ENCODE measurements at regions not wholly inside any gene's neighbourhood (a gene's known extent, or its start where the extent isn't known, plus 50 kb on each side); places are given as distances from the start of the nearest gene placed in this dataset.
"Not testable (repeated sequence)": the region's sequence is repeated elsewhere in the genome, so short reads cannot be mapped to it uniquely, and the experiment has no call there.

GRCh38 chr5:11392-11791 is 80.6 kb upstream of the PLEKHG4B start:
- H3K36me3 ChIP-seq (replicated peaks in 1 of 2); DNase-seq; H3K9me3 ChIP-seq (replicated peaks in 1 of 3); H3K4me3 ChIP-seq; H3K27me3 ChIP-seq; H3K4me1 ChIP-seq (replicated peaks in 1 of 2); H3K27ac ChIP-seq; intact Hi-C loops (cut with DNase I): not testable (repeated sequence)

DNA sequence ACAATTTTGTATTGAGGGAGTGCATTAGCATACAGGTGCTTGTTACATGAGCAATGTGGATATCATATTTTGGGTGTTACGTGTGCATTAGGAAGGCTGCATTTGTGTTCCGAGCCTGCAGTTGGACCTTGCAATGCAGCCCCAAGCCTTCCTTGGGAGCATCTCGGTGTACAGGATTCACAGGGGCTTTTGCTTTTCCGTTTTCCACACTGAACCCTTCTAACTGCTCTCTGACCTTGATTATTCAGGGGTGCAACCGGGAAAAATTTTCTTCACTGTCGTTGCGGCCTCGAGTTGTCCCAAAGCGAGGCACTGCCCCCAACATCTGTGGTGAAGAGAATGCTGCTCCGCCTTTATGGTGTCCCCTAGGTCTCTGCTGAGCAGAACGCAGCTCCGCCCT is 80.1 kb upstream of the PLEKHG4B start:
- TF ChIP-seq POLR2A (IDR thresholded peaks at IDR 0.05), result no peak
- TF ChIP-seq, protein P1, sequence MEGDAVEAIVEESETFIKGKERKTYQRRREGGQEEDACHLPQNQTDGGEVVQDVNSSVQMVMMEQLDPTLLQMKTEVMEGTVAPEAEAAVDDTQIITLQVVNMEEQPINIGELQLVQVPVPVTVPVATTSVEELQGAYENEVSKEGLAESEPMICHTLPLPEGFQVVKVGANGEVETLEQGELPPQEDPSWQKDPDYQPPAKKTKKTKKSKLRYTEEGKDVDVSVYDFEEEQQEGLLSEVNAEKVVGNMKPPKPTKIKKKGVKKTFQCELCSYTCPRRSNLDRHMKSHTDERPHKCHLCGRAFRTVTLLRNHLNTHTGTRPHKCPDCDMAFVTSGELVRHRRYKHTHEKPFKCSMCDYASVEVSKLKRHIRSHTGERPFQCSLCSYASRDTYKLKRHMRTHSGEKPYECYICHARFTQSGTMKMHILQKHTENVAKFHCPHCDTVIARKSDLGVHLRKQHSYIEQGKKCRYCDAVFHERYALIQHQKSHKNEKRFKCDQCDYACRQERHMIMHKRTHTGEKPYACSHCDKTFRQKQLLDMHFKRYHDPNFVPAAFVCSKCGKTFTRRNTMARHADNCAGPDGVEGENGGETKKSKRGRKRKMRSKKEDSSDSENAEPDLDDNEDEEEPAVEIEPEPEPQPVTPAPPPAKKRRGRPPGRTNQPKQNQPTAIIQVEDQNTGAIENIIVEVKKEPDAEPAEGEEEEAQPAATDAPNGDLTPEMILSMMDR (IDR thresholded peaks at IDR 0.05), result no peak
- intact Hi-C loops (cut with DNase I), result no loop called here
- DNase-seq, result peak in 2 of 7 donors; percentile 5 to 41
- Histone ChIP-seq H3K4me3 (no peak overlapping the region), H3K36me3 (replicated peaks in 1 of 2) (no peaks in the 10 kb centered on the region), H3K9me3 (replicated peaks in 1 of 3) (no peaks in the 10 kb centered on the region), H3K27me3 (no peaks in the 10 kb centered on the region), H3K4me1 (replicated peaks in 1 of 2) (no peaks in the 10 kb centered on the region), H3K27ac (no peak overlapping the region)
- 68 to 81% (median 78%) methylated on average over 11 to 12 of the region's 12 CpGs for WGBS, 4 donors

GRCh38 chr5:13234-13633 is 78.7 kb upstream of the PLEKHG4B start:
- Histone ChIP-seq H3K27me3 (no peaks in the 10 kb centered on the region), H3K27ac (no peak overlapping the region), H3K4me1 (replicated peaks in 1 of 2) (no peaks in the 10 kb centered on the region), H3K36me3 (replicated peaks in 1 of 2) (no peaks in the 10 kb centered on the region), H3K9me3 (replicated peaks in 1 of 3) (no peaks in the 10 kb centered on the region), H3K4me3 (no peak overlapping the region)
- intact Hi-C loops (cut with DNase I), result no loop called here
- 62 to 67% (median 65%) methylated on average over 5 to 7 of the region's 7 CpGs for WGBS, 4 donors
- DNase-seq, result no peak
- TF ChIP-seq, protein P1 (IDR thresholded peaks at IDR 0.05), result no peak
- no peak for TF ChIP-seq POLR2A (IDR thresholded peaks at IDR 0.05)

DNA sequence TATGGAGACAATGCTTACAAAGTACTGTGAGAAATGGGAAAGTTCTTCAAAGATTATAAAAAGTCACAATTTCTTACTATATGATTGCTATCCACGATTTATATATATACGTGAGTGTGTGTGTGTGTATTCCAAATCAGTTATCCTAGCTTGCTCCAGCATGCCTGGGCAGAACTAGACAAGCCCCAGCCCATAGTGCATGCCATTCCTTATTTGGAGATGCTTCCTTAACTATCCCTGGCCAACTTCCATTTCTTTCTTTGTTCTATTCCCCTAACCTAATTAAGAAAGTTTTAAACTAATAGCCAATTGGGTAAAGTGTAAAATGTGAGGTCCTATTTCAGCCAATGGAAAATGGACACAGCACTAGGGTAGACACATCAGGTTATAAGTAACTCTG is 77.3 kb upstream of the PLEKHG4B start:
- WGBS, 4 donors, result 59 to 71% (median 60%) methylated on average over 2 of the region's 2 CpGs
- H3K4me1 ChIP-seq (replicated peaks in 1 of 2); H3K27ac ChIP-seq; DNase-seq; H3K4me3 ChIP-seq; H3K36me3 ChIP-seq (replicated peaks in 1 of 2); intact Hi-C loops (cut with DNase I); H3K9me3 ChIP-seq (replicated peaks in 1 of 3); H3K27me3 ChIP-seq: not testable (repeated sequence)

DNA sequence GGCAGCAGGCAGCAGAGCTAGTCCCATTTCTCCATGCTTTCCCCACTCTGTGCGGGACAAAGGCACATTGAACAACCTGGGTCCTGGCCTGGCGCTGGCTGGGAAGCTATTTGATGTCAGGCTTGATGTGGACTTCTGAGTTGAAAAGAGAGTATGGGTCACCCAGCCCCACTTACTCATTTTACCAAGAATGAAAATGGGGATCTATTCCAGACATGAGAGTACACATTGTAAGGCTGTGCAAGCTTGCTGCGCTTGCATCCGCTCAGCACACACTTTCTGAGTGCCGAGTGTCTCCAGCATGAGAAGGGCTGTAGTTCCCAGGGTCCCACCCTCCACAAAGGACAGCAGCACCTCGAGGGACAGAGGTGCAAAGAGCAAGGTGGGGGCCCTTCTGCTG is 71.7 kb upstream of the PLEKHG4B start:
- H3K4me1 ChIP-seq (replicated peaks in 1 of 2); H3K4me3 ChIP-seq; H3K36me3 ChIP-seq (replicated peaks in 1 of 2); H3K27me3 ChIP-seq; H3K27ac ChIP-seq; DNase-seq; H3K9me3 ChIP-seq (replicated peaks in 1 of 3); intact Hi-C loops (cut with DNase I): not testable (repeated sequence)
- WGBS, 4 donors, result 72 to 78% (median 77%) methylated on average over 6 of the region's 6 CpGs

DNA sequence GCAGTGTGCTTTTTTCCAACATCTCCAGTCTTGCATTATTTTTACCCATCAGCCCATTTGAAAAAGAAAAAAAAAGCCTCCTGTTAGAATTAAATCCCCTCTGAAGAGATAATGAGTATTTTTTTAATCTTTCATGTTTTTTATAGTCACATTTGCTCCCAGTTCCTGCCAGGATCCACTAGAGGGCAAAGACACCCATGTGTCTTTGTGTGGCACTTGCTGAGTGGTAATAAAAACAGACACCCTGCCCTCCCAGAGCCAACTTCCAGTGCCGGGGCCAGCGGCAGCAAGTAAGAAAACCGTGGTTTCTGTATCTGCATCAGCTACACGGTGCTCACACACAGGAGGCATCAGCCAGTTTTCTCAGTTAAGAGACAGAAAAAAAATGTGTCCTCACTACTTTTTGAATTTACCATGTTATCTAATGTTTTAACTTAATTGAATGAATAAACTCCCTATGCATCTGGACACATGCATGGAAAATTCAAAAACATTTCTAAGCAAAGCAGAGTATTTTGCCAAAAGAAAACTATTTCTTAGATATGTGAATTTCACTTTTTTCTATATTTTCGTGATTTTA is 70.2 kb upstream of the PLEKHG4B start:
- no peak overlapping the region for H3K4me3 ChIP-seq
- H3K4me1 ChIP-seq (replicated peaks in 1 of 2), result no peaks in the 10 kb centered on the region
- DNase-seq, result peak in 1 of 7 donors; percentile 20
- WGBS, 4 donors, result 34 to 52% (median 39%) methylated on average over 5 of the region's 5 CpGs
- TF ChIP-seq, protein P1 (IDR thresholded peaks at IDR 0.05), result peak in 1 of 6 experiments; percentile 30
- TF ChIP-seq POLR2A (IDR thresholded peaks at IDR 0.05), result no peak
- H3K9me3 ChIP-seq (replicated peaks in 1 of 3), result no peaks in the 10 kb centered on the region
- H3K36me3 ChIP-seq (replicated peaks in 1 of 2), result no peaks in the 10 kb centered on the region
- no peaks in the 10 kb centered on the region for H3K27me3 ChIP-seq
- intact Hi-C loops (cut with DNase I), result no loop called here
- no peak overlapping the region for H3K27ac ChIP-seq

- H3K4me3 ChIP-seq; H3K4me1 ChIP-seq (replicated peaks in 1 of 2); H3K27ac ChIP-seq; H3K27me3 ChIP-seq; DNase-seq; H3K9me3 ChIP-seq (replicated peaks in 1 of 3); H3K36me3 ChIP-seq (replicated peaks in 1 of 2); intact Hi-C loops (cut with DNase I): not testable (repeated sequence)
- 73 to 80% (median 79%) methylated on average over 5 to 6 of the region's 6 CpGs for WGBS, 4 donors
Observed at GRCh38 chr5:23907-24306, 68.1 kb upstream of the PLEKHG4B start.

DNA sequence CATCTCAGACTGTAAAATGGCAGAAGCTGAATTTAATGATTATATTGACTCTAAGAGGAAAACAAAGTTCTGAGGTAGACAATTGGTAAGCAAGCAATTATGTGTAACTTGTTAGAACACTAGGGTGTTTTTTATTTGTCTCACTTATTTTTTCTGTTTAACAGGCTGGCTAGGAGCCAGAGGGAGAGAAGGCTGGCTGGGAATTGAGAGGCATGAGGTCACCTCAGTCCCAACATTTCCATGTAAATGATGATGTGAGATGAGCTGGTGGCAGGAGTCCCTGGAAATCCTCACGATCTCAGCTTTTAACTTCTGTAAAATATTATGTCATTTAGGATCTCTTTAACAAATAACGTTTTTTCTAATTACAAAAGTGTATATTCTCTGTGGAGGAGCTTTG is 66.9 kb upstream of the PLEKHG4B start:
- intact Hi-C loops (cut with DNase I); DNase-seq; H3K4me1 ChIP-seq (replicated peaks in 1 of 2); H3K36me3 ChIP-seq (replicated peaks in 1 of 2); H3K4me3 ChIP-seq; H3K9me3 ChIP-seq (replicated peaks in 1 of 3); H3K27ac ChIP-seq; H3K27me3 ChIP-seq: not testable (repeated sequence)
- WGBS, 4 donors, result 24 to 33% (median 30%) methylated on average over 2 of the region's 2 CpGs

Measured in adrenal gland (tissue), 9 donors.